ENCODE measurements at regions not wholly inside any gene's neighbourhood (a gene's known extent, or its start where the extent isn't known, plus 50 kb on each side); places are given as distances from the start of the nearest gene placed in this dataset.

GRCh38 chr1:94339206-94339927 lies 78.8 kb upstream of the ABCD3 start:
- no peak overlapping the region for H3K4me3 Mint-ChIP-seq (ENCODE audit: unreplicated experiment)
- peaks cover 2% of the 10 kb centered on the region for H3K27me3 Mint-ChIP-seq (ENCODE audit: unreplicated experiment)
- H3K9me3 Mint-ChIP-seq (ENCODE audit: unreplicated experiment) = no peaks in the 10 kb centered on the region
- H3K27ac Mint-ChIP-seq (ENCODE audit: unreplicated experiment) = no peak overlapping the region
- H3K36me3 Mint-ChIP-seq (ENCODE audit: unreplicated experiment) = no peaks in the 10 kb centered on the region
- H3K4me1 Mint-ChIP-seq (ENCODE audit: unreplicated experiment) = peaks cover 22% of the 10 kb centered on the region
- no peak for DNase-seq (ENCODE audit: extremely low spot score, unreplicated experiment)
- no peak for TF ChIP-seq CTCF (IDR thresholded peaks at IDR 0.05)

GRCh38 chr1:94336991-94337390 lies 81.2 kb upstream of the ABCD3 start:
- no peaks in the 10 kb centered on the region for H3K36me3 Mint-ChIP-seq (ENCODE audit: unreplicated experiment)
- no peaks in the 10 kb centered on the region for H3K27me3 Mint-ChIP-seq (ENCODE audit: unreplicated experiment)
- no peak overlapping the region for H3K27ac Mint-ChIP-seq (ENCODE audit: unreplicated experiment)
- no peak overlapping the region for H3K4me3 Mint-ChIP-seq (ENCODE audit: unreplicated experiment)
- no peaks in the 10 kb centered on the region for H3K9me3 Mint-ChIP-seq (ENCODE audit: unreplicated experiment)
- H3K4me1 Mint-ChIP-seq (ENCODE audit: unreplicated experiment) = peaks cover 40% of the 10 kb centered on the region
- no peak for DNase-seq (ENCODE audit: extremely low spot score, unreplicated experiment)
- TF ChIP-seq CTCF (IDR thresholded peaks at IDR 0.05) = no peak

GRCh38 chr1:94335950-94336349 lies 82.2 kb upstream of the ABCD3 start:
- Mint-ChIP-seq H3K36me3 (ENCODE audit: unreplicated experiment) (no peaks in the 10 kb centered on the region), H3K27me3 (ENCODE audit: unreplicated experiment) (no peaks in the 10 kb centered on the region), H3K4me1 (ENCODE audit: unreplicated experiment) (peaks cover 45% of the 10 kb centered on the region), H3K27ac (ENCODE audit: unreplicated experiment) (peak overlapping the region; percentile 88), H3K9me3 (ENCODE audit: unreplicated experiment) (no peaks in the 10 kb centered on the region), H3K4me3 (ENCODE audit: unreplicated experiment) (no peak overlapping the region)
- peak; percentile 93 for TF ChIP-seq CTCF (IDR thresholded peaks at IDR 0.05)
- DNase-seq (ENCODE audit: extremely low spot score, unreplicated experiment) = peak; percentile 87

DNA sequence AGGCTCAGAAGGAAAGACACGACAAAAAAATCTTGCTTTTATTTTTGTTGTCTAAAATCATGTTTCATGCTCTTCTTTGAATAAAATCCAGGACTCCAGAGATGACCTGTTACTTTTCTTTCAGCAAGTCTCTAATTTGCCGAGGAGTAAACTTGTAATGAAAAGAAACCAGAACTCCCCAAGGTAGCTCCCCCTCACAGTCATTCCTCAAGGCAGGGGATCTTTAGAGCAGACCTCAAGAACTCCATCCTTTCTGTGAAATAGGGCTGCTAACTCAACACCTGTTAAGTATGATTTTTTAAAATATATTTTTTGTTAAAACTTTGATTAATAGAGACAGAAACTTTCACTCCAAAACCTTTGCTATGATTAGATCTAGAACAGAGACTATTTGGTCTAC lies 82.7 kb upstream of the ABCD3 start:
- Mint-ChIP-seq H3K4me3 (ENCODE audit: unreplicated experiment) (no peak overlapping the region), H3K27ac (ENCODE audit: unreplicated experiment) (peak overlapping the region; percentile 88), H3K4me1 (ENCODE audit: unreplicated experiment) (peaks cover 50% of the 10 kb centered on the region), H3K9me3 (ENCODE audit: unreplicated experiment) (no peaks in the 10 kb centered on the region), H3K27me3 (ENCODE audit: unreplicated experiment) (no peaks in the 10 kb centered on the region), H3K36me3 (ENCODE audit: unreplicated experiment) (no peaks in the 10 kb centered on the region)
- no peak for DNase-seq (ENCODE audit: extremely low spot score, unreplicated experiment)
- no peak for TF ChIP-seq CTCF (IDR thresholded peaks at IDR 0.05)

DNA sequence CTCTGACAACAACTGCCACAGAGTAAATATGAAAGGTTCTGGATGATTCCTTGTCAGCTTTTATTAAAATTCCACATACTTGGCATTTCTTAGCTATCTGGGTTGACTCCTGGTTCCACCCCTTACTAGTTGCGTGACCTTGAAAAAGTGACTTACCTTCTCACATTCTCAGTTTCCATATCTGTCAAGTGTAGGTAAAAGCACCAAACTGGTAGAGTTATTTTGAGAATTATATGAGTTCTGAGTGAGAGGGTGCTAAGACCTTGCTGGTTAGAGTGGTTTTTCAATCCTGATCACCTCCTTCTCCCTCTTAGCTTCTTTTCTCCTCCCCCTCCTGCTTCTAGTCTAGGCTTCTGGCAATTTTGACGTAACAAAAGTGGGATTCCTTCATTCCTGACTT lies 83.4 kb upstream of the ABCD3 start:
- H3K36me3 Mint-ChIP-seq (ENCODE audit: unreplicated experiment) = no peaks in the 10 kb centered on the region
- TF ChIP-seq CTCF (IDR thresholded peaks at IDR 0.05) = no peak
- H3K27me3 Mint-ChIP-seq (ENCODE audit: unreplicated experiment) = no peaks in the 10 kb centered on the region
- no peaks in the 10 kb centered on the region for H3K9me3 Mint-ChIP-seq (ENCODE audit: unreplicated experiment)
- DNase-seq (ENCODE audit: extremely low spot score, unreplicated experiment) = no peak
- H3K4me3 Mint-ChIP-seq (ENCODE audit: unreplicated experiment) = no peak overlapping the region
- H3K4me1 Mint-ChIP-seq (ENCODE audit: unreplicated experiment) = peaks cover 57% of the 10 kb centered on the region
- peak overlapping the region; percentile 88 for H3K27ac Mint-ChIP-seq (ENCODE audit: unreplicated experiment)
